ENCODE measurements at regions not wholly inside any gene's neighbourhood (a gene's known extent, or its start where the extent isn't known, plus 50 kb on each side); places are given as distances from the start of the nearest gene placed in this dataset.

DNA sequence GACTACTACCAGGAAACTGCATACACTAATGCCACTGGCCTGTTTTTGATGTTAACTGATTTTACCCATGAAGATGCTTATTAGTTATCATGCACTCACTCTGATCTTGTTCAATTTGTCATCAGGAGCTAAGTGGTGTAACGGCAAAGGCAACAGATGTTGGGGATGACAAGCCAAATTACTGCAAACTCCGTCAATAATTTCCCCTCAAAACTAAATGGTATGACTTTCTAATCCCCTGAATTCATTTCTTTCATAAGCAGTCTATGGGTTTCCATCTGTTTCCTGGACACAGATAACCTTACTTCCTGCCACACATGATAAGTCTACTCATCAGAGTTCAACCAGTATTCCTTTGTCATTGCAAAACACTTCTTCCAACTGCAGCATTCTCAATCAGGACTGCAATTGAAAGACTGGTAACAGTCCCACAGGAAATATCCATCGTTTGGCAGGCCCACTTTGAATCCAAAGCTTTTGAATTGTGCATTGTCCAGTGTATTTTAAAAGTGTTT lies 96.2 kb upstream of the SMC2 start:
- no peaks in the 10 kb centered on the region for H3K36me3 Mint-ChIP-seq (ENCODE audit: insufficient read depth)
- no peak for ATAC-seq (replicated peaks; ENCODE audit: extremely low read depth, poor library complexity, severe bottlenecking)
- H3K4me3 Mint-ChIP-seq = no peak overlapping the region
- H3K4me1 Mint-ChIP-seq = no peaks in the 10 kb centered on the region
- H3K27ac Mint-ChIP-seq (ENCODE audit: low read depth) = no peak overlapping the region
- H3K9me3 Mint-ChIP-seq = no peaks in the 10 kb centered on the region
- DNase-seq (ENCODE audit: low spot score in 2 of 2) = no peak
- H3K27me3 Mint-ChIP-seq = peaks cover 9% of the 10 kb centered on the region

DNA sequence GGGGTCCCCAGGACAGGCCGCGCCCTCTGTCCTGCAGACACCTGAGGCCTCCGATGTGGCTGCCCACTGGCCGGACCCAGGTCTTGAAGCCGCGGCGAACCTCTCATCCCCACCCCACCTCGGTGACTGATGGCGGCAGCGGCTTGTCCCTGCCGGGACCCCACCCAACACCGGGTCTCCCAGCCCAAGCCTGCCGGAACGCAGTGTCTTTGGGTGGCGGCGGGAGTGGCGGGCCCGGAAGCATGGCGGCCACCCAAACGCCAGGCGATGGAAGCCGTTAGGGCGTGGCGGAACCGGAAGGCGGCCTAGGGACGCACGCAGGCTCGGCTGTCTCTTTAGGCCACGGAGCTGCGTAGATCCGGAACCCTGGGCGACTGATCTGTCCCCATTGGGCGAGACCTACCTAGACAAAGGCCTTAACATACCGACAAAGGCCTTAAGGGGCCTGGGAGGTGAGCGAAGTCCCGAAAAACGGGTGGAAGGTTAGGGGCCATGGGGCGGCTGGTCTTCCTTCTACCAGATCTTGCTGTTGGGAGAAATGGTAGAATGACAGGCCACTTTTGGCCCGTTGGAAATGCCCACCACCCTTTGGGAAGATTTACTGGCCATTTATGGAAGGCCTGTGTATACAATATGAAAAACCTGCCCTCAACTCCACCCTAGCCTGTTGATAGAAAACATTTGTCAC lies 94.6 kb upstream of the SMC2 start:
- ATAC-seq (replicated peaks; ENCODE audit: extremely low read depth, poor library complexity, severe bottlenecking) (no peak), DNase-seq (ENCODE audit: low spot score in 2 of 2) (no peak)
- Mint-ChIP-seq H3K9me3 (no peaks in the 10 kb centered on the region), H3K36me3 (ENCODE audit: insufficient read depth) (no peaks in the 10 kb centered on the region), H3K4me1 (no peaks in the 10 kb centered on the region), H3K27me3 (peaks cover 13% of the 10 kb centered on the region), H3K27ac (ENCODE audit: low read depth) (no peak overlapping the region), H3K4me3 (no peak overlapping the region)

DNA sequence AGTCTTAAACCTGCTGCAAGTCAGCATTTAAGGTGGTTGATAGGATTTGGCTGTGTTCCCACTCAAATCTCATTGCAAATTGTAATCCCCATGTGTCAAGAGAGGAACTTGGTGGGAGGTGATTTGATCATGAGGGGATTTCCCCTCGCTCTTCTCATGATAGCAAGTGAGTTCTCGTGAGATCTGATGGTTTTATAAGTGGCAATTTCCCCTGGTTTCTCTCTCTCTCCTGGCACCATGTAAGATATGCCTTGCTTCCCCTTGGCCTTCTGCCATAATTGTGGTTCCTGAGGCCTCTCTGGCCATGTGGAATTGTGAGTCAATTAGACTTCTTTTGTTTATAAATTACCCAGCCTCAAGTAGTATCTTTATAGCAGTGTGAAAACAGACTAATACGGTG lies 84.3 kb upstream of the SMC2 start:
- Mint-ChIP-seq H3K27ac (ENCODE audit: low read depth) (no peak overlapping the region), H3K27me3 (no peaks in the 10 kb centered on the region), H3K4me3 (no peak overlapping the region), H3K9me3 (no peaks in the 10 kb centered on the region), H3K36me3 (ENCODE audit: insufficient read depth) (peaks cover 1% of the 10 kb centered on the region), H3K4me1 (no peaks in the 10 kb centered on the region)
- no peak for DNase-seq (ENCODE audit: low spot score in 2 of 2)
- ATAC-seq (replicated peaks; ENCODE audit: extremely low read depth, poor library complexity, severe bottlenecking) = no peak

DNA sequence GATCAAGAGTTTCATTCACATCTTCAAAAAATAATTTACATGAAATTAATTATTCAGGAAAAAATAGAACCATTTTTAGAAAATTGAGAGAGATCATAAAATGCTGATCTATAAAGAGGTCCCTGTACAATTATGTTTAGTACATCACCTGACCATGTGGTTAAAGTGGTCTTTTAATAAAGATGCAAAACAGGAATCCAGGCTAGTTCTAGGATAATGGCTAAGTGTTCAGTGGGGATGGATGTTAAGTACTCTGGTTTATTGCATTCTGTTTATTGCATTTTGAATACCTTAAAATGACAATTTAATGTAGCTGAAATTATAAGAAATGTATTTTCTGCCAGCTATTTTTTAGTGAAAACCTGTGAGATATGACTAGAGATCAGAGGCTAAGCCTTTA lies 72.0 kb upstream of the SMC2 start:
- ATAC-seq (replicated peaks; ENCODE audit: extremely low read depth, poor library complexity, severe bottlenecking) = no peak

DNA sequence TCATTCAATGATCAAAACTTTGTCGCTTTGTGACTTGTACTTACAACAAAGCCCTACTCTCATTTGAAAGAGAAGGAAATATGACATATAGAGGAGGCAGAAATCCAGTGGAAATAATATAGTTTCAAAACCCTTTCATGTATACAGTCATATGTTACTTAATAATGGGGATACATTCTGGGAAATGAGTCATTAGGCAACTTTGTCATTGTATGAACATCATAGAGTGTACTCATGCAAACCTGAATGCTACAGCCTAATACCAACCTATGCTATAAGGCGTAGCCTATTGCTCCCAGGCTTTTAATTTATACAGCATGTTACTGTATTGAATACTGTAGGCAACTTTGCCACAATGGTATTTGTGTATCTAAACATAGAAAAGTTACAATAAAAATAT lies 69.0 kb upstream of the SMC2 start:
- Mint-ChIP-seq H3K9me3 (peaks cover 13% of the 10 kb centered on the region), H3K4me1 (peaks cover 18% of the 10 kb centered on the region), H3K27me3 (no peaks in the 10 kb centered on the region), H3K27ac (ENCODE audit: low read depth) (no peak overlapping the region), H3K4me3 (no peak overlapping the region), H3K36me3 (ENCODE audit: insufficient read depth) (no peaks in the 10 kb centered on the region)
- ATAC-seq (replicated peaks; ENCODE audit: extremely low read depth, poor library complexity, severe bottlenecking) (no peak), DNase-seq (ENCODE audit: low spot score in 2 of 2) (no peak)

More for the DNA sequence above, 72.0 kb upstream of the SMC2 start:
- no peaks in the 10 kb centered on the region for H3K27me3 Mint-ChIP-seq
- H3K36me3 Mint-ChIP-seq (ENCODE audit: insufficient read depth) = no peaks in the 10 kb centered on the region
- no peak for DNase-seq (ENCODE audit: low spot score in 2 of 2)
- H3K27ac Mint-ChIP-seq (ENCODE audit: low read depth) = no peak overlapping the region
- H3K4me3 Mint-ChIP-seq = no peak overlapping the region
- H3K9me3 Mint-ChIP-seq = peaks cover 13% of the 10 kb centered on the region
- H3K4me1 Mint-ChIP-seq = peaks cover 1% of the 10 kb centered on the region

DNA sequence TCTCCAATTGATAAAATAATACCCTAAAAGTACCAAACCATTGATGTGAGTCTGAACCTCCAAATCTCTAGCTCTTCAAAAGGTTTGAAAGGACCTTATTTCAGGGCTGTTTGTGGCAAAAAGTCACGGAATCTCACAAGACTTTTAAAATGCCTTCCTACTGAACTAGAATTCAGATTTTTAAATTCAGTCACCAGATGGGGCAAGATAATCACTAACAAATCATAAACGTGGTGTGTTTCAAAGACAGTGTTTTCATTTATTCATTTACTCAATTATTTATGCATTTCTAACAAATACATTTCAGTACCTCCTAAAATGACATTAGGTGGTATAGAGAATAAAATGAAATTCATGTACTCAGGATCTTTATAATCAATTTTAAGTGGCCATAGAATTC lies 68.2 kb upstream of the SMC2 start:
- ATAC-seq (replicated peaks; ENCODE audit: extremely low read depth, poor library complexity, severe bottlenecking) = no peak
- no peak overlapping the region for H3K27ac Mint-ChIP-seq (ENCODE audit: low read depth)
- no peaks in the 10 kb centered on the region for H3K27me3 Mint-ChIP-seq
- DNase-seq (ENCODE audit: low spot score in 2 of 2) = no peak
- peaks cover 18% of the 10 kb centered on the region for H3K4me1 Mint-ChIP-seq
- H3K9me3 Mint-ChIP-seq = peaks cover 5% of the 10 kb centered on the region
- H3K36me3 Mint-ChIP-seq (ENCODE audit: insufficient read depth) = no peaks in the 10 kb centered on the region
- no peak overlapping the region for H3K4me3 Mint-ChIP-seq

DNA sequence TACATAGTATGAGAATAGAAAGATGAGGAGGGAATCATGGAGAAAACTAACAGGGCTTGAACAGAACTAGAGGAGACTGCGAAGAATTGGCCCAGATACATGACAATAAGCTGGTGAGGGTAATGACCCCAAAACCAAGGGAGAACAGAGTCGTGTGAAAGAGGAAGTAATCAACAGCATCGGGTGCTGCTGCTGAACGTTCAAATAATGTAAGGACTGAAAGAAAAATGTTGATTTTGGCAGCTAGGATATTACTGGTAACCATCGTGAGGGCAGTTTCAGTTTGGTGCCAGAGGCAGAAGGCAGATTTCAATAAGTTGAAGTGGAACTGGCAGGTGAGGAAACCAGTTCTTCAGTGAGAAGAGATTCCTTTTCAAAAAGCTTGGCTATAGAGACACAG lies 66.8 kb upstream of the SMC2 start:
- H3K4me3 Mint-ChIP-seq = no peak overlapping the region
- H3K36me3 Mint-ChIP-seq (ENCODE audit: insufficient read depth) = no peaks in the 10 kb centered on the region
- DNase-seq (ENCODE audit: low spot score in 2 of 2) = no peak
- no peak for ATAC-seq (replicated peaks; ENCODE audit: extremely low read depth, poor library complexity, severe bottlenecking)
- no peaks in the 10 kb centered on the region for H3K9me3 Mint-ChIP-seq
- no peak overlapping the region for H3K27ac Mint-ChIP-seq (ENCODE audit: low read depth)
- H3K4me1 Mint-ChIP-seq = peaks cover 18% of the 10 kb centered on the region
- no peaks in the 10 kb centered on the region for H3K27me3 Mint-ChIP-seq

DNA sequence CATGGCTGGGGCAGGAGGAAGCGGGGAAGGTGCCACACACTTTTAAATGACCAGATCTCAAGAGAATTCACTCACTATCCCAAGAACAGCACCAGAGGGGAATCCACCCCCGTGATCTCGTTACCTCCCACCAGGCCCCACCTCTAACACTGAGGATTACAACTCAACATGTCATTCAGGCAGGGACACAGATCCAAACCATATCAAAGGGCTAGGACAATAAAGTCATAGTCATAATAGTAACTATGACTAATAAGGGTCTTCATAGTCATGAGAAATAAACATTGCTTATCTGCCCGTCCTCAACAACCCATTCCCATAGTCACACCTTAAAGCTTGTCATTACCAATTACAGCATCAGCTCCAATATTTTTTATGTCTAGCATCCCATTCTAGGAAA lies 65.3 kb upstream of the SMC2 start:
- Mint-ChIP-seq H3K9me3 (no peaks in the 10 kb centered on the region), H3K27ac (ENCODE audit: low read depth) (no peak overlapping the region), H3K4me3 (no peak overlapping the region), H3K4me1 (peaks cover 18% of the 10 kb centered on the region), H3K36me3 (ENCODE audit: insufficient read depth) (no peaks in the 10 kb centered on the region), H3K27me3 (no peaks in the 10 kb centered on the region)
- DNase-seq (ENCODE audit: low spot score in 2 of 2) = no peak
- ATAC-seq (replicated peaks; ENCODE audit: extremely low read depth, poor library complexity, severe bottlenecking) = no peak
